GM18511 (cell line): ENCODE measurements at regions not wholly inside any gene's neighbourhood (a gene's known extent, or its start where the extent isn't known, plus 50 kb on each side); places are given as distances from the start of the nearest gene placed in this dataset.
"Not testable (repeated sequence)": the region's sequence is repeated elsewhere in the genome, so short reads cannot be mapped to it uniquely, and the experiment has no call there.

Experiments used
- ATAC-seq: cut with Tn5 transposase; IDR thresholded peaks from one replicate; pipeline ENCODE4 v1.9.1; 2021; ENCODE audit warnings: mild to moderate bottlenecking, moderate library complexity; ENCODE audit not compliant: unreplicated experiment

DNA sequence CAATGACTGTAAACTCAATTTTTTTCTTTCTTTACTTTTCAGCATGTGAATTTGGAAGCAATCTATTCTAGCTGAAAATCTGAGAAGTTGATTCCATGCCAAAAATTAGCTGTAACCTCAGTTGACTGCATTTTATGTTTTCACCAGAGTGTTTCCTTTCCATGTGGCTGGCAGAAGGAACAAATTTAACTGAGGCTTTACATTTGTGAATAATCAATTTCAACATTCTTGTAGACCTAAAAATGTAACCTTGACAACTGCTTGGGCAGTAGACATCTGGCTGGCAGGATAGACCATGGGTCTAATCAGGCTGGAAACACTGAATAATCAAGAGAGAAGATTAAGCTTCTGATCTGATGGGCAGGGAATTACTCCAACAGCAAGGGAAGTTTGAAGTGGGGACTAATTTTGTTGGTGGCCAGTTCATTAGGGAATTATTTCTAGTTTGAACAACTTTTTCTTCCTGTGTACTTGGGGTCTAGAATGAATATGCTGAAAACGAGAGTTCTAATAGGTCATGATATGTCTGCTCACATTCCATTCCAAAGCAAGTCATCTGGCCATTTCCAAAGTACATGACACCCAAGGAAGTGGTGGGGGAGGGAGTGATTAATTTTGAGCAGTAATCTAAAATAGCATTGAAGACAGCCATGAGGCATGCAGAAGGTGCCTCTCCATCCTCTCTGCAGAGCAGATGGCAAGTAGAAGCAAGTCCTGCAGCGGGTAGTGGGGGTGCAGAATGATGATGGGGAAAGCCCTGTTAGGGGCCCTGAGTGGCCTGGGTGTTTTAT is 68.2 kb downstream of the ATP23 start:
- ATAC-seq, result no peak

- ATAC-seq, result no peak
Observed at GRCh38 chr12:58011676-58012075, 70.3 kb downstream of the ATP23 start.

- not testable (repeated sequence) for ATAC-seq
Observed at GRCh38 chr12:58022379-58023020, 81.1 kb downstream of the ATP23 start.

DNA sequence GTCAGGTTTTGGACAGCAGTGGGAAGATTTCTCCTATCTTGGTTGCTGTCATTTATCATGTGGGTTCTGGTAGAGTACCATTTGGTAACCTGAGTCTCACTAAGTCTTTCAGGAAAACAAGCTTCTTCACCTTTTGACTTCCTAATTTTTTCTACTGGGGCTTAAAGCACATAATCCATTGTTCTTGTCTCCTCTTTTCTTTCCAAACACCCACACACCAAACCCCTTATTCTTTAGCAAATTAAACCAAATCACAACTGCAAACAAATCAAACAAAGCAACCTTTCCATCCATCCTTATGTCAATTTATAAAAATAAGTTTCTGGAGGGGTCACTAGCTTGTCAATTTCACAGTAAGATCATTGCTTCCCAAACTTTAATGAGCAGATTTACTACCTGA is 84.1 kb downstream of the ATP23 start:
- ATAC-seq, result no peak

DNA sequence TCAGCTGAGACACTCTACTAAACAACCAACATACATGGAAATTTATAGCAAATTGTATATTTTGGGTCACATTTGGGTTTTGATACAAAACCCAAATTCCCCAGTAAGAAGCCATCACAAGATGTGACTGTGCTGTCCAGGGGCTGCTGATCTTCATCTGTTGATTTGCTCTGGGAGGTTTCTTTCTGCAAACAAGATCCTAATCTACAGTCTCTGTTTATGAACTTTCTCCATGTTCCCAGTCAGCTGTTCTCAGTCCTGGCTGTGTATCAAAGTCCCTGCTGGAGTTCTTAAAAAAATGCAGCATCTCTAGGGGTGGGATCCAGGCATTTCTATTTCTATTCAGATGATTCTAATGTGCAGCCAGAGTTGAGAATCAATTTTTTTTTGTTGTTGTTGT is 85.1 kb downstream of the ATP23 start:
- no peak for ATAC-seq

GRCh38 chr12:58026897-58027891 is 85.8 kb downstream of the ATP23 start:
- no peak for ATAC-seq

DNA sequence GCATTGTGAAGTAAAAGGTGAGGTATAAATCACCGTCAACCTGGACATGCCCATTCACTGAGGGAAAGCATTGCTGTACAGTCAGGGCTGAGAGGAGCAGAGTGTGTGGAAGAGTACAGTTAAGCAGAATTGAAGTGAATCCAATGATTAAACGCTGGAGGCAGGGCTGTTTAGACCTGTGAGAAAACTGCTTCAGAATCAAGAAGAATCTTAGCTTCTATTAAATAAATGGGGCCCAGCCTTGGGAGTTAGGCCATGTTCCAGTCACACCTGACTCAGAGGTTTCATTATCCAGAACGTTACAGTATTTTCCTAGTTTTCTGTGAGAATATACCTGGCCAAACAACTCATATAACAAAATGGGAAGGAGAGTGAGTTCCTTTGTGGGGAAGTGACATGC is 86.9 kb downstream of the ATP23 start:
- no peak for ATAC-seq

GRCh38 chr12:58029260-58029659 is 87.9 kb downstream of the ATP23 start:
- no peak for ATAC-seq

DNA sequence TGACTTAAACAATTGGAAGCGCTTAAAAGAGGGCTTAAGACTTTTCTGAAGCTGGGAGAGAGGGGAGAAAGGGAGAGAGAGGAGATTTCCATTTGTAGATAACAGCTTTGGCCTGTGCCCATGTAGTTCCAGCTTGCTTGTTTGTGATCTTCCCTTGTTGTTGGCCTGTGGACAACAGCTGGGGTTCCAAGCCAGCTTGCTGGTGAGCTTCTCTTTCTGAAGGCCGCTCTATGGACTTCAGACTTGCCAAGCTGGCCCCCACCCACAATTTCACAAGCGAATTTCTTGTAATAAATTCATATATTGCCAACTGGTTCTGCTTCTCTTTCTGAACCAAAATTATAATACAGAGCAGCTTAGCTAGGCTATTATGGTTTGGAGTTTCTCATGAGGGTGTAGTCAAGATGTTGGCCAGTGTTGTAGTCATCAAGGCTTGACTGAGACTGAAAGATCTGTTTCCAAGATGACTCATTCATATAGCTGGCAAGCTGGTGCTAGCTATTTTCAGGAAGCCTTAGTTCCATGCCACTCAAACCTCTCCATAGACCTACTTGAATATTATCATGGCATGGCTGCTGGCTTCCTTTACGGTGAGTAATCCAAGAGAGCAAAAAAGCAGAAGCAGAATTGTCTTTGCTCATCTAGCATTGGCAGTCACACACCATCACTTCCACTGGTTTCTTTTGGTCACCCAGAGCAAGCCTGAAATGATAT is 89.4 kb downstream of the ATP23 start:
- no peak for ATAC-seq

DNA sequence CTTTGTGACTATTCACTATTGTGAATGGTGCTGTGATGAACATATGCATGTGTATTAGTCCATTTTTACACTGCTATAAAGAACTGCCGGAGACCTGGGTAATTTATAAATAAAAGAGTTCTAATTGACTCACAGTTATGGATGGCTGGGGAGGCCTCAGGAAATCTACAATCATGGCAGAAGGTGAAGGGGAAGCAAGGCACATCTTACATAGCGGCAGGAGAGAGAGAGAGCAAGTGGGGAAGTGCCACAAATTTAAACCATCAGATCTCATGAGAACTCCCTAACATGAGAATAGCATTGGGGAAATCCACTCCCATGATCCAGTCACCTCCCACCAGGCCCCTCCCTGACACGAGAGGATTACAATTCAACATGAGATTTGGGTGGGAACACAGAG is 90.8 kb downstream of the ATP23 start:
- no peak for ATAC-seq

- no peak for ATAC-seq
Observed at GRCh38 chr12:58033831-58034230, 92.5 kb downstream of the ATP23 start.

DNA sequence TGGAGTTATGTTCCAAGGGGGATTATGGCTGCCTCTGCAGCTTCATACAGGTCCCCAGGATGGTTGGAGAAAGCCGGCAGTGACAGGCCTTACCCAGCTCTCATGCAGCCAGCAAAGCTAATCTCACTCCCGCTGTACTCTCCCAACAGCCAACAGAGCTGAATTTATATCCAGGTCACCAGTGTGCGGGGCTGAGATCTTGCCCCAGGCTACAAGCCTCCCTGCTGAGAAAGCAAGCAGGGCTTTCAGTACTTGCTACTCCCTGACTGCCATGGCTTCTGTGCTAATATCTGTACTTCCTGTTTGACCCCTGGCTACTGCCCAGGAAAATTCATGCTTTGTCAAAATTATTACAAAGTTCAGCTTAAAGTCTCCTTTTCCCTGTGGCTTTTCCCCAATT is 92.9 kb downstream of the ATP23 start:
- ATAC-seq, result no peak

DNA sequence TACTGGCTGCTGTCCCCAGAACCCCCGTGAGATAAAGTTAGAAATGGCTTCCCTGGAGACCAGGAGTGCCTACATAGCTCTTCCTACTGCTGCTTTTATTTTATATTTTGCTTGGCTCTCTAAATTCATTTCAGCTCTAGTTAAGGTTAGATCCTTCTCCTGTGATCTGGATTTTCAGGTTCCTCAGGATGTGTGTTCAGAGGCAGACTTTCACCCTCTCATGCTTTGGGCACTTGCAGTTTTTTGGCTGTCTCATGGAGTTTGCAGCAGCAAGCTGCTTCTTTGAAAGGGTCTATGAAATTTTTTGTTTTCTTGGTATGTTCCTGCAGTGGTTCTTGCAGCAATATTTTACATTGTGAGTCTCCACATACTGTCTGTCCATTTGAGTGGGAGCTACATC is 93.3 kb downstream of the ATP23 start:
- no peak for ATAC-seq

DNA sequence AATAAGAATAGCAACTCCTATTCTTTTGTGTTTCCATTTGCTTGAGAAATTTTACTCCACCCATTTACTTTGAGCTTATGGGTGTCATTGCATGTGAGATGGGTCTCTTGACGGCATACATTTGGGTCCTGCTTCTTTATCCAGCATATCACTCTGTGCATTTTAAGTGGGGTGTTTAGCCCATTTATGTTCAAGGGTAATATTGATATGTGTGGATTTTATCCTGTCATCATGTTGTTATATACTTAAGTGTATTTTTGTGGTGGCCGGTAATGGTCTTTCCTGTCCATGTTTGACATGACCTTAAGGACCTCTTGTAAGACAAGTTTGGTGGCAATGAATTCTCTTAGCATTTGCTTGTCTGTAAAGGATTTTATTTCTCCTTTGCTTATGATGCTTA is 100.1 kb downstream of the ATP23 start:
- ATAC-seq, result no peak

DNA sequence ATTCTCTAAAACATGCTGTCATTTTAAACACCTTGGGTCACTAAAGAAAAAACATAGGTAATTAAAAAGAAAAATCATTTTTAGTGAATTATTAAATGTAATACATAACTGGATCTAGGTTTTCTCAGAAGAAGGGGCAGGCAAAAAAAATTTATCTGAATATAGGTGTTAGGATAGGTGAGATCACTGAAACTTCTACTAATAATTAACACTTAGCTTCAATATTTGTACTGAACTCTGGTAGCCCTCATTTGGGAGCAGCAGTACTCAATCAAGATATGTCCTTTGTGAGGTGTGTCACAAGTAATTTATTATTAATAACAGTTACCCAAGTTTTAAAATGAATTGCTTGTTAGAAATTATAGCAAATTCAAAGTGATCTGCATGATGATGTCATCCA is 103.6 kb downstream of the ATP23 start:
- no peak for ATAC-seq

GRCh38 chr12:58046271-58046670 is 104.9 kb downstream of the ATP23 start:
- ATAC-seq, result no peak

DNA sequence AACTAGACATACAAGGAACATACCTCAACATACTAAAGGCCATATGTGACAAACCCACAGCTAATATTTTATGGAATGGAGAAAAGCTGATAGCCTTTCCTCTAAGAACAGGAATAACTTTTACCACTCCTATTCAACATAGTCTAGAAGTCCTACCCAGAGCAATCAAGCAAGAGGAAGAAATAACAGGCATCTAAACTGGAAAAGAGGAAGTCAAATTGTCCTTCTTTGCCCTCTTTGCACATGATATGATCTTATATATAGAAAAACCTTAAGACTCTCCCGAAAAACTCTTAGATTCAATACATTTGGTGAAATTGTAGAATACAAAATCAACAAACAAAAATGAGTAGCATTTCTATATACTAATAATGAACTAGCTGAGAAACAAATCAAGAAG is 110.0 kb downstream of the ATP23 start:
- no peak for ATAC-seq

GRCh38 chr12:58064666-58065065 is 123.3 kb downstream of the ATP23 start:
- no peak for ATAC-seq

DNA sequence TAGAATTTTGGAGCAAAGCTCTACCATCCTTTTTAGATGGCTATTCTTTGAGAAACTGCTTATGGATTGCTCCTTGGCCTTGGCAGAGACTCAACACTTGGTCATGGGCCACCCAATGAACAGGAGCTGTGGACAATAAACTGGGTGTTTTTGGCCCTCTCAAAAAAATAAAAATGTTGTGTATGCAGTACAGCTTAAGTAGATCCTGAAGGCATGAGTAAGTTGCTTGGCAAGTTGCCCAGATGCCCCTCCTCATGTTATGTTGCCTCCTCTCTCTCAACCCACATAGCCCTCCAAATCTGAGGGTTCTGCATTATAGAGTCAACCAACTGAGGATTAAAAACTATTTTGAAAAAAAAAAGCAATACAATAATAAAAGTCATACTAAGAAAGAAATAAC is 124.9 kb downstream of the ATP23 start:
- ATAC-seq, result no peak

DNA sequence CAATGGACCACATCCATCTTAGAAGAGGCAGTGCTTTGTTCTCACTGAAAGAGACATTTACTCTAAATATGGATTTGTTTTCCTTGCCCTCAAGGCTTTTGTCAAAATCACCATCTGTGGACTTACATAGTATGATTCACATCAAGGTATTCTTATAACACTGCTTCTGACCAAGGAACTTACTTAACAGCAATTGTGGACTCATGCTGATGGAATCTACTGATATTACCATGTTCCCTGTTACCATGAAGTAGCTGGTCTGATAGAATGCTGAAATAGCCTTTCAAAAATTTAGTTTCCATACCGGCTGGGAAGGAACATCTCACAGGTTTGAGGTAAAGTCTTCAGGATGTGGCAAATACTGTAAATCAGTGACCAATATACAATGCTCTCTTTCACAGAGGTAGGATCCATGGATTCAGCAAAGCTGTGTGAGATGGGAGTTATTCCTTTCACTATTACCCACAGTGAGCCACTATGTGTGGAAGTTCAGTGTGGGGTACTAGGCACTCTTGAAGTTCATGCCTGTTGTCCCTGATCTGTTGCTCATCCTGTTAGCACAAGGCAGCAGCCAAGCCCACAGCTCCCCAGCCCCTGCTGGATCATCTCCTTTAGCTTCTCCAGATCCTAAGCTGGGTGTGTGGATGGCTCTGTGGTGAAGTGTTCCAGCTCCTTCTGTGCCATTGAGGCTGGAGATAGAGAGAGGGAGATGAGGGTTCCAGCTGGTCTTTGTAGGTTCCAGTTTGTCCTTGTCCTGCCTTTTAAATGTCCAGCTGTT is 126.4 kb downstream of the ATP23 start:
- ATAC-seq, result no peak
